ENCODE measurements at regions not wholly inside any gene's neighbourhood (a gene's known extent, or its start where the extent isn't known, plus 50 kb on each side); places are given as distances from the start of the nearest gene placed in this dataset.

GRCh38 chr15:91752081-91752785 is 101.3 kb upstream of the SLCO3A1 start:
- TF ChIP-seq CTCF (IDR thresholded peaks at IDR 0.05; ENCODE audit: insufficient read depth, low read length, poor library complexity, severe bottlenecking) (no peak), EZH2phosphoT487 (conservative IDR thresholded peaks at IDR 0.05; ENCODE audit: low read length) (no peak)

All from SU-DHL-6 (cell line).